ENCODE measurements at regions not wholly inside any gene's neighbourhood (a gene's known extent, or its start where the extent isn't known, plus 50 kb on each side); places are given as distances from the start of the nearest gene placed in this dataset.

DNA sequence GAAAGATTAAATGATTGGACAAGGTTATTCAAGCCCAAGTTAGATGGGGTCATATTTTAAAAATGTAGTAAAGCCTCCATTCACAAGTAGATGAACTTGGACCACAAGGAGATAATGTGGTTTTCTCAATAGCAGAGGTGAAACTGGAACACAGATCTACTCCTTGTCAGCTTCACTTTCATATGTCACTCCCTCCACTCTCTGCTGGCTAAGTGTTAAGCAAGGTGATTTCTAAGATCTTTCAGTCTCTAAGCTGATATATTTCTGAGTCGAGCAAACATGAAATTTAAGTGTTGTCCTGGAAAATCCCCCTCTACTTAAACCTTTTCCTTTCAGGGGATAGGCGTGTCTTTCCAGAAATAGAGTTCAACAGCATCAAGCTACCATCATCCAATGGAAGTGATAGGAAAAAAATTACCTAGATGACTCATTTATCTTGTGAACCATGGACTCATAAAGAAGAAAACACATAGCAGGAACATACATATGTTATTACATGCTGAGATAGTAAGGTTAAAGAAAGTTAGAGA is 275.0 kb downstream of the PTEN start:
- DNase-seq = no peak

DNA sequence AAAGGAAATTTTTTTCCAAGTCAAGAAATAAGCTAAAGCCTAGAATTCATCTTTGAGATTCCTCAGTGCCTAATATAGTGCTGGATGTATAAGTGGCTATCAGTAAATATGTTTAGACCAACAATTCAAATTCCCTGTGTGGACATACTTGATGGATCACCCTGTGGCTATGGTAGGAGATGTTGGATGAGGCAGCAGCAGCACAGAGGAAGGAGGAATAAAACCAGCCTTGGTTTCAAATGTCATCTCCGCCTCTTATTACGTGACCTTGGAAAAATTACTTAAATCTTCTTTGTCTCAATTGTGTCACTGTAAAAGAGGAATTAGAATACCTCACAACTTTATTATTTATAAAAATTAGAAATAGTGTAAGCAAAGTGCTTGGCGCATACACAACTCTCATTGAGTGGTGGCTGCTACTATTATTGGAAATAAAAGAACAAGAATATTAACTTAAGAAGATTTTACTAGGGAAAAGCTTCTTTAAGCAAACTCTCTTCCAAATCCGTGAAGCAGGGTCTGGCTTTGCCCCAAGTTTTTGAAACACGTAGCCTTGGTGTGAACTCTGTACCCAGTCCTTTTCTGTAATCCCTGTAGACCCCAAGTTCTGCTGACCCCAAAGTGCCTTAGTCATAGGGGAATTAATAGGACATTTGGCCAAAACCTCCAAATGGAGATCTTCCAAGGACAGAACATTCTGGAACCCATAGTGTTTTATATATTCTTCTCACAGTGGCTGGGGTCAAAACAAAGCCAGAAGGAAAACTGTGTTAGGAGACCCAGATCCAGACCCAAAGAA is 283.8 kb downstream of the PTEN start:
- no peak for DNase-seq

DNA sequence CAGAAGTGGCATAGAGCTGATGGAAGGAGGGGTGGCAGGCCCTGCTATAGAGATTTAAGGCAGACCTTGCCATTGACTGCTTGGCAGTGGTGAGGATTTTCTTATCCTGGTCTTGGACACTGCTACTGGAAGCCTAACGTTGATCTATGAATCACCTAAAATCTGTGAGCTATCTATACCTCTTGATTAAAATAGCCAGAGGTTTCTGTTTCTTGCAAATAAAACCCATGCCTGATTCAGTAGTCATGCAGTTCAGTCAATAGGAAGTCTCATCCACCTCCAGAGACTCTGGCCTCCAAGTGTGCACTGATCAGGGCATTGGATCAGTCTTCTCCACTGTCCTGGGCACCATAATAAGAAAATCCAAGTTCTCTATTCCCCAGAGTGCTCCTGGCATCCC is 286.5 kb downstream of the PTEN start:
- DNase-seq = no peak

DNA sequence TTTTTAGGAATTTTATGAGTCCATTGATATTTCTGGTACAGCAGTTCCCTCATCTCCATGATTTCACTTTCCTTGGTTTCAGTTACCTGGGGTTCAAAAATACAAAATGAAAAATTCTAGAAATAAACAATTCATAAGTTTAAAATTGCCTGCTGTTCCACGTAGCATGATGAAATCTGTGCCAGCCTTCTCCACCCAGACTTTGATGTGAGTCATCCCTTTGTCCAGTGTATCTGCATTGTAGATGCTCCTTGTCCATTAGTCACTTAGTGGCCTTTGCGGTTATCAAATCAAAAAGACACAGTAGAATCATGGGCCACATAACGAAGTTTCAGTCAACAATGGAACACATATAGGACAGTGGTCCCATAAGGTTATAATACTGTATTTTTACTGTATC is 286.9 kb downstream of the PTEN start:
- no peak for DNase-seq

DNA sequence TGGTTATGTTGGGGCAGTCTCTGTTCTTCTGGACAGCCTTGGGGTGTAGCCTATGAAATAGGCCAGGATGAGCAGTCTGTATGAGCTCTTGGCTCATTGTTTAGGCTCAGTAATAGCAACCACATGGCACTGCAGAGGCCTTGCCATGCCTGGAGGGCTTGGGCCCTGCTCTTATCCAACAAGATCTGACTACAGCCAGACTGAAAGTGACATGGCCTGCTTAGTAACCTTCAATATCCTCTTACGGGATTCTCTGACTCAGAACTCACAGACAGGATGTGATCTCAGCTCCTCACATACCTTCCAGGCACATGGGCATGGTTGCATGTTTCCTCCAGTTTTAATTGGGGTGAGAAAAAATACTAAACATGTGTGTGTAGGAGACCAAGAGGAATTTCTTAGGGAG is 289.3 kb downstream of the PTEN start:
- peak; percentile 21 for DNase-seq

DNA sequence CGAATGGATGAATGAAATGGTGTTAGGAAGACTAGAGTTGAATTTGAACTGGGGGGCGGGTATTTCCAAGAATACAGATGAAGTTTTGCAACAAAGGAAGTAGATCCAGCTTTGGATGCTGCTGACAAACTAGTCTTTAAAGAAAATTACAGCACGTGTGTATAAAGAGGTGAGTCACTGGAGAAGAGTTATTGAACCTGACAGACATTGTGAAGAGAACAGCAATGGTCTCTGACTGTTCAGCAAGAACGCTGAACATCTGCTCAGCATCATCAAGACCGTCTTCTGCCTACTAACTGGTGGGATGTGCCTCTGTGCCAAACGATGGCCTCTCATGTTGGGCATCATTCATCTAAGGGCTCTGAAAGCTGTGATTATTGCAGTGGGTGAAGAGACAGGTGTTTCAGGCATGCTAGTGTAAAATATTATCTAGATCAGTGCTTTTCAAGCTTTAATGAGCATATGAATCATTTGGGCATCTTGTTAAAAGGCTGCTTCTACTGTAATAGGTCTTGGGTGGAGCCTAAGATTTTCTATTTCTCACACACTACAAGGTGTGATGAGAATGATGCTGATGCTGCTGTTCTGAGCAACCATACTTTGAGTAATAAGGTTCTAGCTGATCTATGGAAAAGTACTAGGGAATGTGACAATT is 291.3 kb downstream of the PTEN start:
- DNase-seq = no peak

DNA sequence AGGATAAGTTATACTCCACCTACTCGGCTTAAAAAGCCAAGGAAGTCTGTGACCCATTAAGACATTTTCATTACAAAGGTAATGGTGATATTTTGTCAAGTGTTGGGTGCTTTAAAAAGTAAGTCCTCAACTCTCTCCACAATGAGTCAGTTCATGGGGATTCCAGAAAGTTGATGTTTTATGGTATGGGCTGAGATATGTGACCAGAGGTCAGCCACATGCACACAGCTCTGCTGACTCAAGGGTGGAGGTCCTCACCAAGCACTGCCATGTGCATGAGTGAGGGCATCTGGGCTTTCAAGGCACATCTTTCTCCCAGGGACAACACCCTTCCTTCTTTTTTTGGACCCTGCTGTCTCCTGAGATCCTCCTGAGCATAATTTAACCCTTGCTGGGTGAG is 292.9 kb downstream of the PTEN start:
- DNase-seq = no peak

DNA sequence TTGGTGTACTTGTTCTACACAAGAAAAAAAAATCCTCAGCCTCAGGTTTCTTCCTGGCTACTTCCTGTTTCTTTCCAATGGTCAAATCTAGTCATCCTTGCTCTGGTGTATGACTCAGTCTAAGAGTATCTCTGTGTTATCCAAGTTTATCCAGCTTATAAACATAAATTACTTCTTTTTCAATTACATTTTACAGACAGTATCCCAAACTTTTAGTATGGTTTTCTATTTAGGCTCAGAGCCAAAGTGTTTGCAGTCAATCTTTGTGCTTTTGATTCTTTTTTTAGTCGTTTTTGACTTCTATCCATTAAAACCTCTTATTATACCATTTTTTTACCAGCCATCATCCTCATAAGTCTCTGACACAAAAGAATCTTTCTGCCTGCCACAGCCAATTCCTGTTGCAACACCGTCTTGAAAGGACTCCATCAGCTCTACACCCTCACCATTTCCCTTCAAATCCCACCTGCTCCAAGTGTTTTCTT is 294.6 kb downstream of the PTEN start:
- peak; percentile 15 for DNase-seq

DNA sequence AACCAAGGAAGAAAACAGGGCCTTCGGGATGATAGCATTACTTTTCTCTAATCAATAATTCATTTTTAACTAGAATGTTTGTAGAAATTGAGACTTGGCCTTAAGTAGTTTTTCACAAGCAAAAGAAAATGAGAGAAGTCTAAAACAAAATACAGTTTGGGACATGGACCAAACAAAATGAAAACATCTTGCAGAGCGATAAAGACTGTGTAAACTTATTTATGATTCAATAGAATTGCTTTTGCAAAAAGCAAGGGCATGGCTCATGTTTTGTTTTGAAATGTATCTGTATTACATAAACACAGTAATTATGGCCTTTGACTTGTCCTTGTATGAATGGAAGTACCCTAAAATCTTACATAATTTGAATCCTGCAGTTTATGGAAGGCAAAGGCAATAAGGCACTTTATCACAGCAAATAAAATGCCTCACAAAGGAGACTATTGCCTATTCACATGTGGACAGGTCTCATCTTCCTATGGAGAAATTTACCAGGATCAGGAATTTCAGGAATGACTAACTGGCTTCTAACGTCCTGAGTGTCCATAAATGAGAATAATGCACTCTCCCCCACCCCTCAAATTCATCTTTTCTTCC is 295.2 kb downstream of the PTEN start:
- DNase-seq = no peak

DNA sequence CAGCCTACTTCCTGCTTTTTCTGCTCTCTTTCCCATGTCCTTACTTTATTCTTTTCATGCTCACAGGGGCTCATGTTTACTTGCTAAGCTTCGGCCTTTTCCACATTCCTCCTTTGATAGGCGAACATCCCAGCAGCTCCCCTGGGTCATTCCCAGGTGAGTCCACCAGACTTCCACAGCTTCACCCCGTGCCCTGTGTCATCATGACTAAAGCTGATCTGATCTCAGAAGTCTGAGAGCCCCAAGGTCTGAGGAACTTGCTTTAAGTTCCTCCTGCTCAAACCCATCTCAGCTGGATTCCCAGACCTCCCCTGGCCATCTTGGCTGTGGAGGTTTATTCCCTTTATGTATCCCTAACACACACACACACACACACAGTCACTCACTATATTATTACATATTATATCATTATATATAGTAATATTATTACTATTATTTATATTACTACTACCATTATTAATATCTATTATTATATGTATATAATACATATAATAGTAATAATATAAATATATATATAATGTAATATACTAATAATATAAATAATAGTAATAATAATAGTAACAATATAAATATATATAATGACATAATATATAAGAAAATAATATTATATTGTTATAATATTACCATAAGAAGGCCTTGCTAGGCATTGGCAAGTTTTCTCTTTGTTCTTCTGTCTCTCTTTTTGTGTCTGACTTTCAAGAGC is 295.9 kb downstream of the PTEN start:
- no peak for DNase-seq

DNA sequence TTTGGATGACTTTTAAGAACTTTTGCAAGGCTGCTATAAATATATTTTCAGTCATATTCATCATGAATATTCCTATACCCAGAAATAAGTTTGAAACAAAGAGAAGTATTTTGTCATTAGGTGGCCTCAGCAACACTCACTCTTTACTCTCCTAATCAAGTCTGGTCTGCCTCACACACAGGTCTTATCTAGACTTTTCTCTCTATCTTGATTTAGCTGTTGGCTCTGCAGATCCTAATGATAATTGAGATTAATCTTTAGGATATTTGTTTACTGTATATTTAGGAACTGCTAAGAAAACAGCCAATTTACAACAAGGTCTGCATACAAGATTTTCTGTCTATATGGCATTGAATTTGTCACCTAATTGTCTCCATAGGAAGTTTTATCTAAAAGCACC is 297.6 kb downstream of the PTEN start:
- DNase-seq = no peak

DNA sequence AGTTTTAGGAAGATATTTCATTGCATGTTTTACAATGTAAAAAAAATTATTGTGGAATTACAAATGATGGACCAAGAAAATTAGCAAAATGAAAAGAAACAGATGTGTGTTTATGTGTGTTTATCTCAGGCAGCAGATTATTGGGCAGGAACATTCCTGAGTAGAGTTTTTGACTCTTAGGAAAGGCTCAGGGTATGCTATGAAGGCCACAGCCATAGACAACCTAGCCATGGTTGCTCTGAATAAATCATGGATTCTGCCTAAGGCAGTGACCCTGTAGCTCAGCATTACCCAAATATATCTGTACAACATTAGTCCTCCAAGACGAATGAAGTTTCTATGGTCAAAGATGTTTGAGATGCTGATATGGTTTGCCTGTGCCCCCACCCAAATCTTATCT is 298.3 kb downstream of the PTEN start:
- no peak for DNase-seq

DNA sequence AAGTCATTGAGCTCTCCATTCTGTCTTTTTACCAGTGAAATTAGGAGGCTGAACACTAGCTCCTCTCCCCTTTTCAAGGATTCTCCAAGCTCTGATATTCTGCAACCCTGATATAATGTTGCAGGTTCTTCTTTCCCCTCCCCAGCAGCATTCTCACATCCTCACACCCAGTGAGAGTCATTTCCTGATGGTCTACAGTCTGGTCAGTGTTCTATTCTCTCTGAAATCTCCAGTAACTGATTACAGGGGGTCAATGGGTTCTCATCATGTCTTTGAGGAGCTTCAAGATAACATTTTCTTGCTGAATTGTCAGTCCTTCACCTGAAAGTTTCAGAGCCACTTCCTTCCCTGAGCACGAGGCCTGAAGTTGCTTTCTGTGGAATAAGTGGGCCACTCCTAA is 299.4 kb downstream of the PTEN start:
- no peak for DNase-seq

DNA sequence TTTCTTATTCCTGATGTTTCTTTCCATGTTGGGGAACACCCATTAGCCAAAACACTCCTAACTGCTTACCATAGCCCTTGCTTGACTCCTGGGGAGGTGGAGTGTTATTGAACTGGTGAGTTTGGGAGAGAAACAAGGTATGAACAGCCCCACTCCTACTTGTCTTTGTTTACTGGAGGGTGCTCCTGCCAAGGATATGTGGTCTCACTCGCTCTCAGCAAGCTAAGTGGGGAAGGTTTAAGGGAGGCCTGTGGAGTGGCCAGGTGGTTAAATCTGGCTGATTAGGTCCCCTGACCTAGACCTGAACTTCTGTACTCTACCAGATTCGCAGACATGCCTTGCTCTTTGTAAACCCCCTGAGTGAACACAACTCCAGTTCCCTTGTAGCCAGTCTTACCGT is 300.1 kb downstream of the PTEN start:
- no peak for DNase-seq

DNA sequence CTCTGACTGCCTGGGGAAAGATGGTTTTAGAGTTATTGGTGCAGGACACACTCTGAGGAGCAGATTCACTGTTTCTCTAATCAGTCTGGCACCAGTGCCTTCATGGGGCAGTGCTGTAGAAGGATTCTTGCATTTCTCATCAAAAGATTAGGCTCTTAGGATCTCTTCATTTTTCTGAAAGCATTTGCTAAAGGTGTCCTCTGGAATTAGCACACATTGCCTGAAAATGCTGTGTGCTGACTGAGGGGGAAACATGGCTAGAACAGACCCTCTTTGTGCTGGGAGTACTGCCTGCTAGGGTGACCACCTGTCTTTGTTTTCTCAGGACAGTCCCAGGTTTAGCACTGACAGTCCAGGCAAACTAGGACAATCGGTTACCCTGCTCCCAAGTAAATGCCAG is 301.0 kb downstream of the PTEN start:
- DNase-seq = no peak

DNA sequence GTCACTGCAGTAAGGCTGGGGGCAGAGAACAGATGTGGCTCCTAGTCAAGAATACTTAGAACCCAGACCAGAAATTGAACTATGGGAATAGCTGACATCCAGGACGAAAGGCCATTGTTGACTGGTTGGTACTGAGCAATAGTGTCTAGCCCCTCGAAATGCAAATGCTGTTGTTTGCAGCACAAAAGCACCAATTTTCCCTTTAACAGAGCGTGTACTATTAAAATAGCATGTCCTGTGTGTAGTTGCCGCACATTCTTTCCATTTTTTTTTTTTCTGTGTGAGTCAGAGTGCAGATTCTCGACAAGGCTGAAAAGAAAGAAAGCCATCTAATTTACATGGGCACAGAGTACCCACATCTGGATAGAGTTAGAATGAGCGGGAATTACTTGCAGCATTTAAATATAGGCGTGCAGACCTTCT is 302.4 kb downstream of the PTEN start:
- DNase-seq = no peak

DNA sequence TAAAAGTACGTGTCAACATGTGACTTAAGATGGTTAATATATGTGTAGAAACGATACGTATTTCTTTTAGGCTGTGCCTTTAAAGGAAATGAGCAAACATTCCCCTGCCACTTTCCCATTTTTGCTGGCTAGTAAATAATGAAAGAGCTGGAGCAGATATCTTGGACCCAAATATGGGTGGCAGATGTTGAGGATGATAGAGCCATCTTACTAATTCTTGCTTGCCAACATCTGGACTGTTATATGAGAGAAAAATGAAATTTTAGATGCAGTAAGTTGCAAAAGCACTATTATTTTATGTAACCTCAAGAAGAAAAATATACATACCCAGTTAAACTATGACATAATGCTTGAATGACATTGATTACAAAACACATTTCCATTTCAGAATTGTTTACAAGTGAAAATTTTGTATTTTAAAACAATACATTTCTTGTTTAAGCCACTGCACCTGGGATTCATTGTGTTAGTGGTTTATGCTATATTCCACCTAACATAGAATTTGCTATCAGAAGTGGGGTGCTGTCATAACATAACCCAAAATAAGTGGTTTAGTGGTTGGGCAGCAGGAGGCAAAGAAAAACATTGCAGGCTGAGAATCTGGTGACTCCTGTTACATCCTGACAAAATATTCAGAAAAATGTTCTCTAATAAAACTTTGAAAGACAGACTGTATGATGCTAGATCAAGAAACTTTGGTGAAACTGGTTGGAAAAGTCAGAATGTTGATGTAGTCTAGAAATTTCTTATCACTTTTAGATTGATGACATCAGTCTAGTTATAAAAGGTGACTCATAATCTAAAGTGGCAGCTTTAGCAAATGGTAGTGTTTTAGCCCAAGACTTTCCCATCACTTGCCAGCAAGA is 305.0 kb downstream of the PTEN start:
- no peak for DNase-seq

DNA sequence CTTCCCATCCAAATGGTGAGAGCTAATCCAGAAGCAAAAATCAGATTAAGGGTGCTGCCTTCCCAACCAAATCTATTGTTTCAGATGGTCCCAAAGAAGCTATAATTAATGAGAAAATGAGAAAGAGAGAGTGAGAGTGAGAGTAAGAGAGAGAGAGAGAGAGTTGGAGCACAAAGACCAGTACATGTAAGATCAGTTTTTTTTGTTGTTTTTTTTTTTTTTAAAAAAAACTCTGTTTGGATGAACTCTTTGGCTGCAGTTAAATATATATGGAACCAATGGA is 305.6 kb downstream of the PTEN start:
- no peak for DNase-seq

DNA sequence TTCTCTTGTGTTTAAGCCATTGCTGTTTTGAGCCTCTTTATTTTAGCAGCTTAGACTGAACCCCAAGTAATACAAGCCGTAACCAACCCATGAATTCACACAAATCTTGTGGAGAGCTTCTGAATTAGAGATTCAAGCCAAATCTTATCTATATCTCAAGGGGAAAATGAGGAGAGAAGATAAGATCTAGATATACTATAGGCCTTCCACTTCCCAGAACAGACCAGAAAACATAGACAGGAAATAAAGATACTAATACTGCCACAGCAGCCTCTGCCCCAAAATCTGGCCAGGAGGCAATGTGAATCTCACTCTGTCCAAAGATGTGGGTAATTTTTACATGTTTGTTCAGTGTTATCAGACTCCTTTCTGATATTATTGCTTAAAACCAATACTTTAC is 307.2 kb downstream of the PTEN start:
- DNase-seq = no peak

DNA sequence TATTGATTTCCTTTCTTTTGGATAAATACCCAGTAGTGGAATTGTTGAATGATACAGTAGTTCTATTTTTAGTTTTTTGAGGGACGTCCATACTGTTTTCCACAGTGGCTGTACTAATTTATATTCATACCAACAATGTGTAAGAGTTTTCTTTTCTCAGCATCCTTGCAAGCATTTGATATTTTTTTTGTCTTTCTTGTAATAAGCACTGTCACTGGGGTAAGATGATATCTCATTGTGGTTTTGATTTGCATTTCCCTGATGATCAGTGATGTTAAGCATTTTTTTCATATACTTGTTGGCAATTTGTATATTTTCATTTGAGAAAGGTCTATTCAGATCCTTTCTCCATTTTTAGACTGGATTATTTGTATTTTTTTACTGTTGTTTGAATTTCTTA is 308.7 kb downstream of the PTEN start:
- DNase-seq = no peak

DNA sequence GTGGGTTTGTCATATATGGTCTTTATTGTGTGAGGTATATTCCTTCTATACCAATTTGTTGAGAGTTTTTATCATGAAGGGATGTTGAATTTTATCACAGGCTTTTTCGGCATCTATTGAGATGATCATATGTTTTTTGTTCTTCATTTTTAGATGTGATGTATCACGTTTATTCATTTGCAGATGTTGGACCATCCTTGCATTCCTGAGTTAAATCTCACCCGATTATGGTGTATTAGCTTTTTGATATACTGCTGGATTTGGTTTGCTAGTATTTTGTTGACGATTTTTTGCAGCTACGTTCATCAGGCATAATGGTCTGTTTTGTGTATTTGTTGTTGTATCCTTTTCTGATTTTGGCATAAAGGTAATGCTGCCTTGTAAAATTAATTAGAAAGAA is 311.0 kb downstream of the PTEN start:
- no peak for DNase-seq

DNA sequence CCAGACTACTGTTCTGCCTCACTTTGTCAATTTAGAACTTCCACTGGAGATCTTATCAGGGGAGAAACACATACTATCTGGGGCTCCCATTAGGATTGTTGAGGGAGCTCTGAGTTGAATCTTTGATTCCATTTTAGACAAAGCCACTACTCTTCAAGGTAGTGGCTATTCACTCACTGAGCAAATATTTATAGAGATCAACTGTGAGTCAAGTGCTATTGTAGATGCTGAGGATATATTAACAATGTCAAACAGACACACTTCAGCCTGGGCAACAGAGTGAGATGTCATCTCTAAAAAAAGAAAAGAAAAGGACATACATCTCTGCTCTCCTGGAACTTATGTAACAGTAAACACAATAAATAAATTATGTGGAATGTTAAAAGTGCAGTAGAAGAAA is 315.3 kb downstream of the PTEN start:
- DNase-seq = no peak

DNA sequence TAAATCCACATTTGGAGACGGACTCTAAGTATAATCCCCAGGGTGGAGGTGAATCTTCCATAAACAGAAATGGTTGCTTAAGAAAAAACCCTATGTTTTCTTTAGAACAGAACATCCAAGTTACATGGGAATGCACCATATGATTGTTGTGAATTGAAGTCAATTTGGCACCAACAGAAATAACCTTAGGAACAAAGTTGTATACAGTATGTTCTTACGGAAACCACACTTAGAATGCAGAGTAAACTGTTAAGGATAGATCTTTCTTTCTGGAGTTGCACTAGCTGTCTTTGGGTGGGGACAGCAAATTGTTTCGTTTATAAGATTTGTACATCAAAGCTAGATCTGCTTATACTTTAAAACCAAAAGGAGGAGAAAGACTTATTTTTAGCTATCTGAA is 316.4 kb downstream of the PTEN start:
- DNase-seq = no peak

All from 8988T (cell line).